Upper lobe of right lung (tissue), 1 donor: ENCODE measurements at regions not wholly inside any gene's neighbourhood (a gene's known extent, or its start where the extent isn't known, plus 50 kb on each side); places are given as distances from the start of the nearest gene placed in this dataset.

Experiments used
- ATAC-seq: fragments of 200-7000 bp; cut with Tn5 transposase; one replicate; pipeline ENCODE4 v1.9.1; 2020; ENCODE audit warnings: mild to moderate bottlenecking, moderate library complexity
- DNase-seq: peaks from one replicate; pipeline ENCODE4 v3.0.0-alpha.2; 2020
- H3K27ac ChIP-seq: fragments of 200-600 bp; one replicate; pipeline ENCODE4 v1.8.0; 2022
- H3K27me3 ChIP-seq: fragments of 200-600 bp; one replicate; pipeline ENCODE4 v1.8.0; 2022; ENCODE audit warnings: mild to moderate bottlenecking
- H3K36me3 ChIP-seq: fragments of 200-600 bp; one replicate; pipeline ENCODE4 v1.8.0; 2022
- H3K4me1 ChIP-seq: fragments of 200-600 bp; one replicate; pipeline ENCODE4 v1.8.0; 2022
- H3K4me3 ChIP-seq: fragments of 200-600 bp; one replicate; pipeline ENCODE4 v1.8.0; 2022; ENCODE audit warnings: mild to moderate bottlenecking
- H3K9me3 ChIP-seq: fragments of 200-600 bp; one replicate; pipeline ENCODE4 v1.8.0; 2022
- CTCF ChIP-seq: fragments of 200-600 bp; IDR thresholded peaks from one replicate; pipeline ENCODE4 v1.8.0; 2022; ENCODE audit warnings: antibody characterized with exemption
- intact Hi-C: fragments of 100-400 bp; cut with DNase I; formaldehyde crosslinking; loops from one replicate; pipeline ENCODE4 v1.11.0; 2022
- donor health status: DM: no; HTN: yes; CAD: no; lungs with severe emphysema.

GRCh38 chr15:47339800-47340570 is 377.3 kb upstream of the SEMA6D start:
- no peaks in the 10 kb centered on the region for H3K36me3 ChIP-seq
- H3K27ac ChIP-seq = no peak overlapping the region
- intact Hi-C loops = no loop called here
- no peak for TF ChIP-seq CTCF
- ATAC-seq (no peak), DNase-seq (no peak)
- no peaks in the 10 kb centered on the region for H3K9me3 ChIP-seq
- H3K27me3 ChIP-seq = no peaks in the 10 kb centered on the region
- no peaks in the 10 kb centered on the region for H3K4me1 ChIP-seq
- H3K4me3 ChIP-seq = no peak overlapping the region

GRCh38 chr15:47340571-47340920 is 376.8 kb upstream of the SEMA6D start:
- Histone ChIP-seq H3K4me1 (no peaks in the 10 kb centered on the region), H3K27ac (no peak overlapping the region), H3K9me3 (no peaks in the 10 kb centered on the region), H3K27me3 (no peaks in the 10 kb centered on the region), H3K36me3 (no peaks in the 10 kb centered on the region), H3K4me3 (no peak overlapping the region)
- ATAC-seq (no peak), DNase-seq (no peak)
- no peak for TF ChIP-seq CTCF
- intact Hi-C loops = no loop called here

GRCh38 chr15:47349179-47349578 is 368.1 kb upstream of the SEMA6D start:
- Histone ChIP-seq H3K9me3 (no peaks in the 10 kb centered on the region), H3K36me3 (no peaks in the 10 kb centered on the region), H3K27me3 (no peaks in the 10 kb centered on the region), H3K4me3 (no peak overlapping the region), H3K27ac (no peak overlapping the region), H3K4me1 (no peaks in the 10 kb centered on the region)
- no peak for TF ChIP-seq CTCF
- intact Hi-C loops = no loop called here
- no peak for ATAC-seq
- no peak for DNase-seq

GRCh38 chr15:47351501-47351900 is 365.8 kb upstream of the SEMA6D start:
- intact Hi-C loops = no loop called here
- ATAC-seq (no peak), DNase-seq (no peak)
- H3K27ac ChIP-seq = no peak overlapping the region
- H3K4me3 ChIP-seq = no peak overlapping the region
- no peak for TF ChIP-seq CTCF
- no peaks in the 10 kb centered on the region for H3K27me3 ChIP-seq
- no peaks in the 10 kb centered on the region for H3K36me3 ChIP-seq
- no peaks in the 10 kb centered on the region for H3K9me3 ChIP-seq
- no peaks in the 10 kb centered on the region for H3K4me1 ChIP-seq

- TF ChIP-seq CTCF = no peak
- no peak overlapping the region for H3K4me3 ChIP-seq
- intact Hi-C loops = no loop called here
- no peaks in the 10 kb centered on the region for H3K27me3 ChIP-seq
- ATAC-seq (no peak), DNase-seq (no peak)
- H3K9me3 ChIP-seq = no peaks in the 10 kb centered on the region
- no peaks in the 10 kb centered on the region for H3K36me3 ChIP-seq
- no peak overlapping the region for H3K27ac ChIP-seq
- H3K4me1 ChIP-seq = no peaks in the 10 kb centered on the region
These were observed 365.1 kb upstream of the SEMA6D start for GRCh38 chr15:47352217-47352616.

GRCh38 chr15:47355759-47356158 is 361.5 kb upstream of the SEMA6D start:
- no peak overlapping the region for H3K4me3 ChIP-seq
- intact Hi-C loops = no loop called here
- H3K4me1 ChIP-seq = no peaks in the 10 kb centered on the region
- no peaks in the 10 kb centered on the region for H3K27me3 ChIP-seq
- no peaks in the 10 kb centered on the region for H3K9me3 ChIP-seq
- no peak for DNase-seq
- no peak overlapping the region for H3K27ac ChIP-seq
- no peak for ATAC-seq
- TF ChIP-seq CTCF = no peak
- no peaks in the 10 kb centered on the region for H3K36me3 ChIP-seq
